HG02759 (cell line): ENCODE measurements at regions not wholly inside any gene's neighbourhood (a gene's known extent, or its start where the extent isn't known, plus 50 kb on each side); places are given as distances from the start of the nearest gene placed in this dataset.
"Not testable (repeated sequence)": the region's sequence is repeated elsewhere in the genome, so short reads cannot be mapped to it uniquely, and the experiment has no call there.

ENCODE experiments used
- ATAC-seq: cut with Tn5 transposase; IDR thresholded peaks from one replicate; pipeline ENCODE4 v1.9.1; 2021; ENCODE audit warnings: mild to moderate bottlenecking, moderate library complexity; ENCODE audit not compliant: unreplicated experiment

- no peak for ATAC-seq
These were observed 177.1 kb downstream of the RNF144A start for GRCh38 chr2:7094231-7094741.

DNA sequence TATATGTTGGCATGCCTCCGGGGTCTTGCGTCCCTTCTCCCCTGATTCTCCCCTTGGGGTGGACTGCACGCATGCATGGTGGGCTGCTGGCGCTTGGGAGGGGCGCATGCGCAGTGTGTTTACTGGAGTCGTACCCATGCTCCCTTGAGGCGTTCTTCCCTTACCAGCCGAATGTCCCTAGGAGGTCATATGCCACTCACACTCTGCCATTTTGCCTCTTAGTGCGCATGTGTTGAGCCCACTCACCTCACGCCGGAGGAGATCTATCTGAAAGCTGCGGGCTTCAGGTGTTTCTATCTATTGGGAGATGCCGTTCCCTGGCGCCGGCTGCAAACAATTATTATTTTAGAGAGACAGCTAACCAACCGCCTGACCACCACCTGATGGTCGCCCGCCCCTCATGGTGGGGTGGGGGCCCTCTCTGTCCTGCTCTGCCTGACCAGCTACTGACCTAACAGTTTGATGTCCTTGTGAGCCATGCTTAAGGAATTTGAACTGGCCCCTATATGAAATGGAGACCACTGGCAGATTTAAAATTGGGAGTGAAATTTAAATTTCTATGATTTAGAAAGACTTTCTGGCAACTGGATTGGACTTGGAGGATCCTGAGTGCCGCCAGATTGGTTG is 179.6 kb downstream of the RNF144A start:
- ATAC-seq, result no peak

- ATAC-seq, result peak; percentile 89
These were observed 180.2 kb downstream of the RNF144A start for GRCh38 chr2:7097353-7097895.

GRCh38 chr2:7098816-7099215 is 181.6 kb downstream of the RNF144A start:
- no peak for ATAC-seq

DNA sequence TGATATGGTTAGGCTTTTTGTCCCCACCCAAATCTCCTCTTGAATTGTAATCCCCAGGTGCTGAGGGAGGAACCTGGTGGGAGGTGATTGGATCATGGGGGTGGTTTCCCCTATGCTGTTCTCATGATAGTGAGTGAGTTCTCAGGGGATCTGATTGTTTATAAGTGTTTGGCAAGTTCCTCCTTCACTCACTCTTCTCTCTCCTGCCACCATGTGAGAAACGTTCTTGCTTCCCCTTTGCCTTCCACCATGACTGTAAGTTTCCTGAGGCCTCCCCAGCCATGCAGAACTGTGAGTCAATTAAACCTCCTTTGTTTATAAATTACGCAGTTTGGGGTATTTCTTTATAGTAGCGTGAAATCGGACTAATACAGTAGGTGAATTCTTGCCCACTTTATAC is 182.5 kb downstream of the RNF144A start:
- ATAC-seq, result not testable (repeated sequence)

GRCh38 chr2:7102826-7103225 is 185.6 kb downstream of the RNF144A start:
- ATAC-seq, result no peak

GRCh38 chr2:7108792-7109532 is 191.8 kb downstream of the RNF144A start:
- no peak for ATAC-seq

DNA sequence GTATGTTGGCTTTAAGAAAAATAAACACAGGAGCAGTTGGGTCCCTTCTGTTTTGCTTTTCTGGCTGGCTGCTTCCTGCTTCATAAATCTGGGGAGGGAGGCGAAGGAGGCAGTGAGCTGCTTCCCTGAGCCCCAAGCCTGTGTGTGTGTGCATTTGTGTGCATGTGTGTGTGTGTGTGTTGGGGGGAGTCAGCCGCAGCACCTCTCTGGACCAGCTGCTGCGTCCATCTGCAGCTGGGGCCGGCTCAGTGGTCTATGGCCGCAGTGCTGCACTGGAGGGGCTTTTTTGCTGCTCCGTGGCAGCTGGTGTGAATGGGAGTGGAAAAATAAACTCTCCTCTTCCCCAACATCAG is 192.3 kb downstream of the RNF144A start:
- ATAC-seq, result no peak

DNA sequence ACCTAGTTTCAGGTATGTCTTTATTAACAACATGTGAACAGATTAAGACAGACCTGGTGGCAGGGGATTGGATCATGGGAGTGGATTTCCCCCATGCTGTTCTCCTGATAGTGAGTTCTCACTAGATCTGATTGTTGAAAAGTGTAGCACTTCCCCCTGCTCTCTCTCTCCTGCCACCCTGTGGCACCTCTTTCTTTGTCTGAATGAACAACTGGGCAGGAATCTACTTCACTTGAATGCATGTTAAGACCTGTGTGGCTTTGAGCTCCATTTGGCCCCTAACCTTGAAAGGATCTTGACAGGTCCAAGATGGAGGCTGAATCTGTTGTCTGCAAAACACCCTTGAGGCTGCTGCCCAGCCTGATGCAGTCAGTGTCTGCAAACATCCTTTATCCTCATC is 194.4 kb downstream of the RNF144A start:
- peak; percentile 43 for ATAC-seq

DNA sequence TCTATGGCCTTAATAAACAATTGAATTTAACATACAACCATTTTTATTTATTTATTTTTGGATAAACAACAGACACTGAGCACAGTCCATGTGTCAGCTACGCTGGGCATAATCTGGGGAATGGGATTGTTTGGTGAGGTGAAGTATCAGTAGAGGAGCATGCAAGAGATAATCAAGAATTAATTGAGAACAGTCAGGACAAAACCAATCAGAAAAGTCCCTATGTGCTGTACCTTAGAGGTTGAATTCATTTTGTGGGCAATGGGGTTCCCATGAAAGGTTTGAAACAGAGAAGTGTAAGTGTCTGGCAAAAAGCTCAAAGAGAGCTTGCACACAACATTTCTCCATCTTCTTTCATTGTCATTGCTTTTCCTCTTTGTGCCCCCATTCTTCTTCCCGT is 198.2 kb downstream of the RNF144A start:
- ATAC-seq, result no peak

DNA sequence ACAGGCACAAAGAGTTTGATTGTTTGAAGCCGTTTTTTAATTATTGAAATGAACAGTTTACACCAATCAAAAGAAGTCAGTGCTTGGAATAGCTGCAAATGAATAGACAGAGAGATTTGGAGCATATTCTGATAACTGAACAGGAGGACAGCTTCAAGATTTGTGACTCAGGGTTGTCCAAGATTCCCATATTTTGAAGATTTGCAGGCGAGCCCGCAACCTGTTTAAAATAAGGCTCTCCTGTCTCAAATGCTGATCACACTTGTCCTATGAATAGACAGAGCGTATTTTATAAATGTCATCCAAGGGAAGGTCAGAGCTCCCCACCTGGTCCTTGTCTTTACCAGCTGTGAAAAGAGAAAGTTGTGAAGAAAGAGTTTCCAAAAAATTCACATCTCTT is 198.7 kb downstream of the RNF144A start:
- no peak for ATAC-seq

DNA sequence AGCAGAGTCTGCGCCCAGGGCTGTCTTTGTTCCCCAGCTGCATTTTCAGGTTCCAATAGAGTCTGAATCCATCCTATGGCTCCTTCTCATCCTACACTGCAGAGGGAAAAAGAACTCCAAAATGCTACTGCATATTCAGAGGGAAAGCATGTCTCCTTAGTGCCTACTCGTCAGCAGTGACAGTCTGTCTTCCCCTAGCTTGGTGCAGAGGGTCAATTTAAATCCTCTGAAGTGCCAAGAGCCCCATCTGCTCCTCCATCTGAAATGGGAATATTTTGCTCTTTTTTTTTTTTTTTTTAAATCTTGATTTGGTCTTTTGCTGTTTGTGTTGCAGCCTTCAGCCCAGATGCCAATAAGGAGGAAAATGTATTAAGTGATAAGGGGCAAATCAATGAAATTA is 199.3 kb downstream of the RNF144A start:
- ATAC-seq, result no peak

- no peak for ATAC-seq
These were observed 199.9 kb downstream of the RNF144A start for GRCh38 chr2:7117076-7117475.

DNA sequence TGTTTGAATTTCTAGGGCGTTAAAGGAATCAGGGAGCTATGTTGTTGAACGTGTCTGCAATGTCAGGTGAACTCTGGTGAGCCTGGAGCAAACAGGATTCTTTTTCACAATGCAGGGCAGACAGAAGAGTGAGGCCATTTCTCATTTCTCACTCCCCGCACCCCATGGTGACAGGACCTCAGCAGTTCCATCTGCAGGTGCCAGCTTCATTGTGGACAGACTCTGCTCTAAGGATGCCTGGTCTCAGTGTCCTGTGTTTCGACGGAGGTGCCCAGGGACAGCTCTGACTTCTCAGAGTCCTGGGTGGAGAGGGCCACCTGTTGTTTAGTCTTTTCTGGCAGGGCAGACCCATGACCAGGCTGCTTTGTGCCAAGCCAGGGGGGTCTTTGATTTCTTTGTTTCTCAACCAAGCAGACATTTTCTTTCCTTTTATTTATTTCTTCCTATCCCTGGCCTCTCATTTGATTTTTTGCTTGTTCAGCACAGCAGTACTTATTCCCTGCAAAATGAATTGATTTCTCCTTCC is 201.5 kb downstream of the RNF144A start:
- ATAC-seq, result no peak

DNA sequence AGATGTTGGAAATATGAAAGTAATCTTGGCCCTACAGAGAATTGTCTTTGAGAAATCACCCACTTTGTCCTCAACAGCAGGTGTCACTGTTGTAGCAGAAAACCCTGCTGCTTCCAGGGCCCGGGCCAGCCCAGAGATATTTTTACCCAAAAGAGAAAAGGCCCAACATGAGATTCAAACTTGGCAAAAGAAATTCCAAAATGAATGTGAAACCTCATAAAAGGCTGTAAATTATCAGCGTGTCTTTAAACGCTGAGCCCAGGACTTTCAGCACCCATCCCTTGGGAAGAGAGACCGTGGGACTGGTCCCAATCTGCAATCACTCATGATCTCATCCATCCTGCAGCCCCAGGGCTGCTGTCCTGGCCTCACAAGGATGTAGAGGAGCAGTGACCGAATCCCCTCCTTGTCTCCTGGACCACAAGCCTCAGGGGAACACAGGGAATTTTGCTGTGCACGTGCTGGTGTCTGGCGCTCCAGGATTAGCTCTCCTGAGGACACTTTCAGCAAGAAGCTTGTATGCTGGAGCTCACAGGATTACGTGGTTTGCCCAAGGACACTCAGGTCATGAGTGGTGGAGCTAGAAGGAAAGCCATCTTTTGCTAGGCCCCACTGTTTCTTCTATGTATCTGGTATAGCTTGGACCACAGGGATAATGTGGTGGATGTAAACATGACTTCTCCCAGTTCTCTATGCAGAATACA is 202.1 kb downstream of the RNF144A start:
- ATAC-seq, result no peak

DNA sequence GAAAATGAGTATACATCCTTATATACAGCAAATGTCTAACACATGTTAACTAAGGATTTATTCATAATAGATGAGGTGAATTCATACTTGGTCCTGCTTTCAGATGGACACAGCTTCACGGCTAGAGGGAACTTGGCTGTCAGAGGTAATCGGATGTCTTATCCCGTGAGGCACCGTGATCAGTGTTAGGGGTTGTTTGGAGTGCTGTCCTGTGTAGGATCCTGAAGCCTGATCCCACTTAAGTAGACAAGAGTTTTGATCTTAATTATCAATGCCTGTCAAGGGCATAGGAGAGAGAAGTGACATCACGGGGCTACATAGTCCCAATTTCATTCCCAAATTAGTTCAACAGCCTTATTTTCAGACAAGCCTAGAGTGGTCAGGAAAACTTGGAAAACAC is 204.6 kb downstream of the RNF144A start:
- ATAC-seq, result no peak

GRCh38 chr2:7127156-7127555 is 209.9 kb downstream of the RNF144A start:
- ATAC-seq, result no peak

GRCh38 chr2:7127687-7128086 is 210.5 kb downstream of the RNF144A start:
- no peak for ATAC-seq

DNA sequence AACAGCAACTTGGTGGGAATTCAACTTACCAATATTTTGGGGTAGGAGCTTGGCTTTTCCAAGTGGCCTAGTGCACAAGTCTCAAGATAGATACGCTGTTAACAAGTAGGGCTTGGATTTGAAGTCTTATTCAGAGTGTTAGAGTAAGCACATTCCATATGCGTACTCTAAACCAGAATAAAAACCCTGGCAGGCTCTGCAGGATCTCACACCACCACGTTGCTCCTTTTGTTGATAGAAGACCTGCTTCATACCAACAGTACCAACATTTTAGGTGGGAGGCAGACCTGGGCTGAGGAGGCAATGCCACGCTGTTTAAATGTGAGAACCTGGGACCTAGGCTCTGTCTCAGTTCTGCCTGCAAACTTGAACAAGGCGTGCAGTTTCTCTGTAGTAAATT is 214.0 kb downstream of the RNF144A start:
- ATAC-seq, result no peak

- ATAC-seq, result no peak
These were observed 215.5 kb downstream of the RNF144A start for GRCh38 chr2:7132753-7133152.

GRCh38 chr2:7133521-7133920 is 216.3 kb downstream of the RNF144A start:
- no peak for ATAC-seq
